AG09309 (cell line): ENCODE measurements at regions not wholly inside any gene's neighbourhood (a gene's known extent, or its start where the extent isn't known, plus 50 kb on each side); places are given as distances from the start of the nearest gene placed in this dataset.

Experiments used
- DNase-seq: peaks from one replicate; pipeline ENCODE4 v3.0.0-alpha.2; 2010; ENCODE audit warnings: low read depth
- H3K4me3 ChIP-seq: 2 replicates; pipeline ENCODE4 v1.5.1; 2011; ENCODE audit warnings: mild to moderate bottlenecking, low read depth, low read length, moderate library complexity; ENCODE audit not compliant: control insufficient read depth
- CTCF ChIP-seq: IDR thresholded peaks from 2 replicates; pipeline ENCODE4 v1.5.1; 2011; ENCODE audit warnings: mild to moderate bottlenecking, low read depth, low read length, inconsistent platforms; ENCODE audit not compliant: insufficient read depth, control insufficient read depth; ENCODE audit errors: missing control alignments

- no peak for TF ChIP-seq CTCF
- no peak for DNase-seq
- H3K4me3 ChIP-seq, result no peak overlapping the region
Observed at GRCh38 chr2:238713198-238713826, 134.6 kb upstream of the TWIST2 start.

GRCh38 chr2:238714038-238714528, 133.8 kb upstream of the TWIST2 start:
- no peak for DNase-seq
- no peak overlapping the region for H3K4me3 ChIP-seq
- peak; percentile 6 for TF ChIP-seq CTCF

GRCh38 chr2:238716171-238716570, 131.7 kb upstream of the TWIST2 start:
- no peak overlapping the region for H3K4me3 ChIP-seq
- TF ChIP-seq CTCF, result no peak
- DNase-seq, result no peak

DNA sequence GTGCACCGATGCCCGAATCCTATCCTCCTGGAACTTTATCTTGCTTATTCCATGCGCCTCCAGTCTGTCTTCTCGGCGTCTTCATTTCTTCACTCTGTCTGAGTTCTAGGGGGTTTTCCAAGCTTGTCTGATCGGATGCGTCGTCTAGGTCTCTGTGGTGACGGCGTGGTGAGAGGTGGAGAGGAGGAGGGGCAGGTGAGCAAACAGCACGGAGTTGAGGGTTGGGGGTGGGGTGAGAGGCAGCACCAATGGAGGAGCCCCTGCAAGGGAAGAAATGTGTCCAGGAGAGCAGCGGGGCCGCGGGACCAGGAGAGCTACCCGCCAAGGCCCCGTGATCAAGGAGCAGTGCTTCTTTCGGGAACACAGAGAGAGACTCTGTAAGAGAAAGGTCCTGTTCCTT, 131.3 kb upstream of the TWIST2 start:
- no peak for DNase-seq
- TF ChIP-seq CTCF, result no peak
- no peak overlapping the region for H3K4me3 ChIP-seq

DNA sequence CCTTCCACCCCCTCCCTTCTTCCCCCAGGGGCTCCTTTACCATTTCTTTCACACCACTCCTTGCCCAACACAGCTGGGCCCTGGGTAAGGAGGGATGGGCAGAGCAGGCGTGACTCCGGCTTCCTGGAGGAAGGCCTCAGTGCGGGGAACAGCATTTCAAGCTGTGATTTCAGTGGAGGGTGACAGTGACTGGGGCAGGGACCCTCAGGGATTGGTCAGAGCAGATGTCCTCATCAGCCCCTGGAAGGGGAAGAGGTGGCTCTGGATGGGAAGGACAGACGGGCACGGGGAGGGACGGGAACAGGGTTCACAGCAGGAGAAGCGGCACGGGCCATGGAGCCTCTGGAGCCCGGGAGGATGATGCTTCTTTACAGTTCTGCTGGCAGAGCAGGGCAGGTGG, 130.8 kb upstream of the TWIST2 start:
- no peak for DNase-seq
- H3K4me3 ChIP-seq, result no peak overlapping the region
- no peak for TF ChIP-seq CTCF

GRCh38 chr2:238719641-238720040, 128.2 kb upstream of the TWIST2 start:
- DNase-seq, result no peak
- no peak for TF ChIP-seq CTCF
- no peak overlapping the region for H3K4me3 ChIP-seq
